A673 (cell line): ENCODE measurements at regions not wholly inside any gene's neighbourhood (a gene's known extent, or its start where the extent isn't known, plus 50 kb on each side); places are given as distances from the start of the nearest gene placed in this dataset.

Experiments used
- BruUV-seq: library from RNA; stranded (reverse); fragments of 400-500 nt; replicated peaks from 2 replicates; lab custom pipeline; 2021; lab: Mats Ljungman, UMichigan
- CTCF ChIA-PET: fragments of 300-600 bp; sonication (Branson Sonifier 250); formaldehyde crosslinking; loops from one replicate; lab custom pipeline; 2022; ENCODE audit warnings: antibody characterized with exemption; lab: Charles Lee
- POLR2A ChIA-PET: fragments of 300-600 bp; sonication (Branson Sonifier 250); formaldehyde crosslinking; loops from one replicate; lab custom pipeline; 2022; ENCODE audit warnings: antibody characterized with exemption; ENCODE audit not compliant: low non-redundant PET; lab: Charles Lee
- DNase-seq: peaks from one replicate; pipeline ENCODE4 v3.0.0-alpha.2; 2015; ENCODE audit warnings: low spot score
- H3K27ac ChIP-seq: fragments of 200-600 bp; sonication (generic); 2 replicates; pipeline ENCODE4 v1.5.1; 2016; ENCODE audit warnings: mixed run types, low read depth, mild to moderate bottlenecking, mixed read lengths, antibody characterized with exemption, low read length; ENCODE audit not compliant: poor library complexity, severe bottlenecking
- H3K27me3 ChIP-seq: fragments of 200-600 bp; sonication (generic); replicated peaks from 2 replicates; pipeline ENCODE4 v1.6.1; 2017; ENCODE audit warnings: mixed run types, low read depth, mild to moderate bottlenecking, mixed read lengths, antibody characterized with exemption, low read length; ENCODE audit not compliant: insufficient read depth, poor library complexity
- H3K36me3 ChIP-seq: fragments of 200-600 bp; sonication (generic); 2 replicates; pipeline ENCODE4 v1.6.1; 2016; ENCODE audit warnings: mixed run types, mild to moderate bottlenecking, mixed read lengths, antibody characterized with exemption, low read length; ENCODE audit not compliant: insufficient read depth, poor library complexity, severe bottlenecking
- H3K4me1 ChIP-seq: fragments of 200-600 bp; sonication (generic); 2 replicates; pipeline ENCODE4 v1.6.1; 2017; ENCODE audit warnings: mixed run types, mild to moderate bottlenecking, mixed read lengths, antibody characterized with exemption, low read length; ENCODE audit not compliant: insufficient read depth, poor library complexity, severe bottlenecking
- H3K4me3 ChIP-seq: fragments of 200-600 bp; sonication (generic); 2 replicates; pipeline ENCODE4 v1.5.1; 2016; ENCODE audit warnings: low read depth, mixed run types, mild to moderate bottlenecking, mixed read lengths, low read length; ENCODE audit not compliant: poor library complexity, severe bottlenecking
- H3K9me3 ChIP-seq: fragments of 200-600 bp; sonication (generic); 2 replicates; pipeline ENCODE4 v1.6.1; 2016; ENCODE audit warnings: mixed run types, low read depth, mild to moderate bottlenecking, mixed read lengths, antibody characterized with exemption, low read length; ENCODE audit not compliant: poor library complexity, severe bottlenecking
- EZH2 ChIP-seq: fragments of 200-600 bp; sonication (generic); IDR thresholded peaks from 2 replicates; pipeline ENCODE4 v1.6.1; 2017; ENCODE audit warnings: borderline replicate concordance, low read depth, mild to moderate bottlenecking, mixed read lengths, antibody characterized with exemption, low read length; ENCODE audit not compliant: poor library complexity, severe bottlenecking
- intact Hi-C: fragments of 100-400 bp; cut with micrococcal nuclease; formaldehyde crosslinking; loops from one replicate; pipeline ENCODE4 v1.10.0; 2022; ENCODE audit not compliant: unreplicated experiment
- TF ChIP-seq, protein P1 (sequence below): fragments of 300-800, 200-600 bp; sonication (generic); conservative IDR thresholded peaks from 2 replicates; pipeline ENCODE4 v1.5.1; 2017; ENCODE audit warnings: low read depth, mild to moderate bottlenecking, antibody characterized with exemption, low read length, moderate library complexity, mixed read lengths

DNA sequence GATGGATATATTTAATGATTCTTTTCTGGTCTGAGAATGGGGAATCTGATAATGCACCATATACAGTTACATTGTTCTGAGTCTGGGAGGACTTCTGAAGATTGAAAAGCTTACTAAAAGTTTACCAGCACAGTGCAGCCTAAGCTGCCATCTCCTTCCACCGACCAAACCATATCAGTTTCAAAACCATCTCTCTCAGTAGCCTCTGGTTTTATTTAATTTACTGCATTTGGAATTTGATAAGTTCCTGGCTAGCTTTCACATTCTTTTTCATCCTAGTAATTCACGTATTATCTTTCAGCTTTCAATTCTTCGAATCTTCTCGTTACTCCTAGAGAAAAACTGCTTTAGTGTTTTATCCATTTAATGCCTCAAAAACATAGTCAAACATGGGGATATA, 181.4 kb upstream of the HCCS start:
- Histone ChIP-seq H3K4me3 (no peak overlapping the region), H3K27me3 (no peaks in the 10 kb centered on the region), H3K27ac (no peak overlapping the region), H3K9me3 (peaks cover 11% of the 10 kb centered on the region), H3K4me1 (no peaks in the 10 kb centered on the region), H3K36me3 (no peaks in the 10 kb centered on the region)
- CTCF ChIA-PET: no interaction called here
- no TSS peak for BruUV-seq
- no peak for TF ChIP-seq EZH2
- TF ChIP-seq, protein P1, sequence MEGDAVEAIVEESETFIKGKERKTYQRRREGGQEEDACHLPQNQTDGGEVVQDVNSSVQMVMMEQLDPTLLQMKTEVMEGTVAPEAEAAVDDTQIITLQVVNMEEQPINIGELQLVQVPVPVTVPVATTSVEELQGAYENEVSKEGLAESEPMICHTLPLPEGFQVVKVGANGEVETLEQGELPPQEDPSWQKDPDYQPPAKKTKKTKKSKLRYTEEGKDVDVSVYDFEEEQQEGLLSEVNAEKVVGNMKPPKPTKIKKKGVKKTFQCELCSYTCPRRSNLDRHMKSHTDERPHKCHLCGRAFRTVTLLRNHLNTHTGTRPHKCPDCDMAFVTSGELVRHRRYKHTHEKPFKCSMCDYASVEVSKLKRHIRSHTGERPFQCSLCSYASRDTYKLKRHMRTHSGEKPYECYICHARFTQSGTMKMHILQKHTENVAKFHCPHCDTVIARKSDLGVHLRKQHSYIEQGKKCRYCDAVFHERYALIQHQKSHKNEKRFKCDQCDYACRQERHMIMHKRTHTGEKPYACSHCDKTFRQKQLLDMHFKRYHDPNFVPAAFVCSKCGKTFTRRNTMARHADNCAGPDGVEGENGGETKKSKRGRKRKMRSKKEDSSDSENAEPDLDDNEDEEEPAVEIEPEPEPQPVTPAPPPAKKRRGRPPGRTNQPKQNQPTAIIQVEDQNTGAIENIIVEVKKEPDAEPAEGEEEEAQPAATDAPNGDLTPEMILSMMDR: no peak
- POLR2A ChIA-PET: no interaction called here
- intact Hi-C loops: no loop called here
- DNase-seq: no peak

DNA sequence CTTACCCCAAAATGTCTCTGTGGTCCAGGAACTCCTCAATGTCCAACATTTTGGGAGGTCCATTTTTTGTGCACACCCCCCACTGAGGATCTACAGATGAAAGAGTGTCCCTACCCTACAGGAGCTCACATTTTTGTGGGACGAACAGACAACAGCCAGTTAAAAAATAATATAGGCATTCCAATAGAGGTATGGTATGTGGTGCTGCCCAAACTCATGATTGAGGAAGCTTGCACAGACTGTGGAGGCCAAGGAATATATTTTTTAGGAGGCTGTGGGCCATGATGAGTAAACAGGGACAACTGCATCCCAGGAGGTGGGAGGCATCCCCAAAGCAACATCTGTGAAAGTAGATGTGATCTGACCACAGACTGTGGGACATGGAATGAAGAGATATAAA, 181.0 kb upstream of the HCCS start:
- peaks cover 11% of the 10 kb centered on the region for H3K9me3 ChIP-seq
- intact Hi-C loops: no loop called here
- no peak for TF ChIP-seq EZH2
- TF ChIP-seq, protein P1: no peak
- DNase-seq: no peak
- CTCF ChIA-PET: no interaction called here
- no peaks in the 10 kb centered on the region for H3K27me3 ChIP-seq
- no peak overlapping the region for H3K4me3 ChIP-seq
- H3K36me3 ChIP-seq: no peaks in the 10 kb centered on the region
- no peak overlapping the region for H3K27ac ChIP-seq
- no TSS peak for BruUV-seq
- POLR2A ChIA-PET: no interaction called here
- H3K4me1 ChIP-seq: no peaks in the 10 kb centered on the region

DNA sequence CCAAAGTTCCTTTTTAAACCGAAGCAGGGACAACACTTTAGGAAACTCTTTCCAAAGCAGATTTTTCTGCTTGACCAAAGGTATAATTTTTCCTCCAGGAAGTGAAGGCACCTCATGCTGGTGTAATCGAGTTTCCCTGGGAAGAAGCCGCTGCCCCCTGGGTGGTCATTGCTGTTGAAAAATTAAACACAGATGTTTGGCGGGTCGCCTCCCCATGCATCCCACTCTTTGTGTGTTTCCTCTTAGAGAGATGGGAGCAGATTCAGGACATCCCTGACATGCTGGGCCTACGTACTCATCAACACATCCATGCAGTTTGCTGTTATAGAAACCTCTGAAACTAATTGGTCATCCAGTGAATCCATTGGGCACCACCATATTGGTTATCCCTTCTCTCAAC, 179.2 kb upstream of the HCCS start:
- H3K36me3 ChIP-seq: no peaks in the 10 kb centered on the region
- no peak overlapping the region for H3K27ac ChIP-seq
- H3K4me1 ChIP-seq: no peaks in the 10 kb centered on the region
- ChIA-PET CTCF (no interaction called here), POLR2A (interaction anchor here (0.9 kb wide), 1 partner anchor 333 kb away, joined by 4 read pairs; no protein-coding TSS in a partner anchor)
- no peak overlapping the region for H3K4me3 ChIP-seq
- no peak for DNase-seq
- BruUV-seq: no TSS peak
- TF ChIP-seq, protein P1: no peak
- TF ChIP-seq EZH2: no peak
- H3K9me3 ChIP-seq: peaks cover 11% of the 10 kb centered on the region
- intact Hi-C loops: no loop called here
- no peaks in the 10 kb centered on the region for H3K27me3 ChIP-seq
